Heart left ventricle (tissue), 16 donors: ENCODE measurements at regions not wholly inside any gene's neighbourhood (a gene's known extent, or its start where the extent isn't known, plus 50 kb on each side); places are given as distances from the start of the nearest gene placed in this dataset.

Experiments
- ATAC-seq, 4 donors: fragments of 200-7000 bp; cut with Tn5 transposase; one replicate each; pipeline ENCODE4 v1.9.1; 2020 to 2022; ENCODE audit warnings: moderate library complexity in 4 of 4, mild to moderate bottlenecking in 3 of 4, moderate number of reproducible peaks in 1 of 4
- DNase-seq, 5 donors: peaks; one replicate each; pipeline ENCODE4 v3.0.0-alpha.2; 2020
- H3K27ac ChIP-seq, 12 donors: fragments of 200-600 bp; sonication (generic) in 4 of 12; one replicate each; pipeline versions ENCODE4 v1.5.0 to v1.8.0; 2016 to 2022; ENCODE audit warnings: mild to moderate bottlenecking in 2 of 12
- H3K27me3 ChIP-seq, 9 donors: fragments of 200-600 bp; sonication (generic) in 2 of 9; one replicate each; pipeline versions ENCODE4 v1.5.1 to v1.8.0; 2016 to 2022; ENCODE audit warnings: mild to moderate bottlenecking in 3 of 9
- H3K36me3 ChIP-seq, 9 donors: fragments of 200-600 bp; sonication (generic) in 2 of 9; one replicate each; pipeline versions ENCODE4 v1.5.0 to v1.8.0; 2018 to 2022; ENCODE audit warnings: mild to moderate bottlenecking in 2 of 9
- H3K4me1 ChIP-seq, 12 donors: fragments of 200-600 bp; sonication (generic) in 4 of 12; one replicate each; pipeline versions ENCODE4 v1.5.0 to v1.8.0; 2016 to 2022; ENCODE audit warnings: mild to moderate bottlenecking in 3 of 12
- H3K4me3 ChIP-seq, 12 donors: fragments of 200-600 bp; sonication (generic) in 4 of 12; one replicate each; pipeline versions ENCODE4 v1.5.0 to v1.8.0; 2017 to 2022; ENCODE audit warnings: mild to moderate bottlenecking in 9 of 12, moderate library complexity in 4 of 12
- H3K9me3 ChIP-seq, 12 donors: fragments of 200-600 bp; sonication (generic) in 4 of 12; one replicate each; pipeline versions ENCODE4 v1.5.0 to v1.8.0; 2016 to 2022; ENCODE audit warnings: mild to moderate bottlenecking in 1 of 12
- CTCF ChIP-seq, 12 donors: fragments of 200-600 bp; sonication (generic) in 4 of 12; IDR thresholded peaks; one replicate each; pipeline versions ENCODE4 v1.5.0 to v1.8.0; 2018 to 2022; ENCODE audit warnings: antibody characterized with exemption in 12 of 12, mild to moderate bottlenecking in 5 of 12
- POLR2A ChIP-seq, 2 donors: fragments of 450-650 bp; IDR thresholded peaks; one replicate each; pipeline ENCODE4 v1.6.1; 2017; ENCODE audit warnings: antibody characterized with exemption in 2 of 2, mild to moderate bottlenecking in 2 of 2, moderate library complexity in 2 of 2
- WGBS, 4 donors: extraction: QIAGEN DNeasy Blood & Tissue Kit in 2 of 4; methylation state at CpG; one replicate each; pipeline versions ENCODE4 v1.1.5 to v1.1.7; 2013 to 2018; 5-methylcytosine and 5-hydroxymethylcytosine counted together
- intact Hi-C, 10 donors: fragments of 100-400 bp; cut with DNase I; formaldehyde crosslinking; loops; one replicate each; pipeline versions ENCODE4 v1.11.1 to v1.14.2; 2022
- donor health status: ischemic (EF 13 %, LVEDD 7.1; RV severe dilation, severe dysfunction).
- donor health status: healthy with polysubstance abuse.
- donor health status: DM: no; HTN: yes; CAD: no.
- donor health status: DM: no; HTN: no; CAD: no.
- donor health status: ischemic (EF 25% LVEDD 6.9; RV normal size, moderate dysfunction).
- donor health status: ischemic (EF 25% LVEDD 5.7; RV mildly dilated, moderate dysfunction).
- donor health status: healthy.
- donor health status: DM: yes; HTN: yes; CAD: no.
- donor health status: ischemic (EF 35%, LVEDD 5.7; RV mildly dilated, moderate dysfunction).
- donor health status: nonischemic (EF 11% LVEDD 7.7; RV severe dilation, severe dysfunction).
- donor health status: DM: yes; HTN: yes; CAD: no.
- donor health status: PGD.
- donor health status: ischemic (EF 29% LVEDD 5.4; RV normal size, mild dysfunction).
- donor health status: nonischemic (EF 23%, LVEDD 6.1; RV moderate dilation, normal function).

GRCh38 chr6:44672841-44673240 is 285.3 kb downstream of the CDC5L start:
- TF ChIP-seq CTCF (IDR thresholded peaks at IDR 0.05) = no peak
- TF ChIP-seq POLR2A (IDR thresholded peaks at IDR 0.05) = no peak
- Histone ChIP-seq H3K27ac (no peak overlapping the region), H3K36me3 (no peaks in the 10 kb centered on the region), H3K27me3 (peaks cover 0 to 14% (median 0%) of the 10 kb centered on the region in 9 donors), H3K4me3 (no peak overlapping the region), H3K4me1 (no peaks in the 10 kb centered on the region), H3K9me3 (no peaks in the 10 kb centered on the region)
- ATAC-seq = no peak
- no peak for DNase-seq
- 74 to 93% (median 84%) methylated on average over 4 of the region's 4 CpGs for WGBS, 4 donors
- intact Hi-C loops = no loop called here

GRCh38 chr6:44674226-44675155 is 287.0 kb downstream of the CDC5L start:
- no peak overlapping the region for H3K4me3 ChIP-seq
- DNase-seq = no peak
- H3K36me3 ChIP-seq = no peaks in the 10 kb centered on the region
- H3K27me3 ChIP-seq = peaks cover 0 to 14% (median 0%) of the 10 kb centered on the region in 9 donors
- ATAC-seq = no peak
- no peaks in the 10 kb centered on the region for H3K9me3 ChIP-seq
- TF ChIP-seq POLR2A (IDR thresholded peaks at IDR 0.05) (no peak), CTCF (IDR thresholded peaks at IDR 0.05) (no peak)
- H3K27ac ChIP-seq = no peak overlapping the region
- 67 to 78% (median 75%) methylated on average over 11 of the region's 11 CpGs for WGBS, 4 donors
- intact Hi-C loops = no loop called here
- H3K4me1 ChIP-seq = no peaks in the 10 kb centered on the region

- H3K9me3 ChIP-seq = no peaks in the 10 kb centered on the region
- no peak overlapping the region for H3K27ac ChIP-seq
- DNase-seq (no peak), ATAC-seq (no peak)
- no peaks in the 10 kb centered on the region for H3K36me3 ChIP-seq
- TF ChIP-seq POLR2A (IDR thresholded peaks at IDR 0.05) (no peak), CTCF (IDR thresholded peaks at IDR 0.05) (no peak)
- peaks cover 0 to 14% (median 0%) of the 10 kb centered on the region in 9 donors for H3K27me3 ChIP-seq
- no peak overlapping the region for H3K4me3 ChIP-seq
- H3K4me1 ChIP-seq = no peaks in the 10 kb centered on the region
- WGBS, 4 donors = 84 to 93% (median 89%) methylated on average over 2 of the region's 2 CpGs
- intact Hi-C loops = no loop called here
Observed at GRCh38 chr6:44675449-44675848, 287.9 kb downstream of the CDC5L start.

GRCh38 chr6:44676246-44676790 is 288.8 kb downstream of the CDC5L start:
- Histone ChIP-seq H3K36me3 (no peaks in the 10 kb centered on the region), H3K4me1 (no peaks in the 10 kb centered on the region), H3K9me3 (no peaks in the 10 kb centered on the region), H3K27me3 (peaks cover 0 to 14% (median 0%) of the 10 kb centered on the region in 9 donors), H3K4me3 (no peak overlapping the region), H3K27ac (no peak overlapping the region)
- DNase-seq = no peak
- TF ChIP-seq CTCF (IDR thresholded peaks at IDR 0.05) (no peak), POLR2A (IDR thresholded peaks at IDR 0.05) (no peak)
- WGBS, 4 donors = 86 to 87% (median 87%) methylated on average over 8 of the region's 8 CpGs
- ATAC-seq = no peak
- intact Hi-C loops = no loop called here
